GM18907 (cell line): ENCODE measurements at regions not wholly inside any gene's neighbourhood (a gene's known extent, or its start where the extent isn't known, plus 50 kb on each side); places are given as distances from the start of the nearest gene placed in this dataset.
"Not testable (repeated sequence)": the region's sequence is repeated elsewhere in the genome, so short reads cannot be mapped to it uniquely, and the experiment has no call there.

Experiments
- ATAC-seq: cut with Tn5 transposase; IDR thresholded peaks from one replicate; pipeline ENCODE4 v1.9.1; 2021; ENCODE audit warnings: mild to moderate bottlenecking, moderate library complexity; ENCODE audit not compliant: unreplicated experiment

GRCh38 chr16:55015181-55015913, 84.7 kb downstream of the IRX5 start:
- no peak for ATAC-seq

- ATAC-seq, result no peak
These were observed 85.8 kb downstream of the IRX5 start for GRCh38 chr16:55016515-55016914.

- no peak for ATAC-seq
These were observed 86.7 kb downstream of the IRX5 start for GRCh38 chr16:55017321-55017720.

GRCh38 chr16:55018881-55019280, 88.2 kb downstream of the IRX5 start:
- no peak for ATAC-seq

- no peak for ATAC-seq
These were observed 88.9 kb downstream of the IRX5 start for GRCh38 chr16:55019419-55020131.

- no peak for ATAC-seq
These were observed 91.2 kb downstream of the IRX5 start for GRCh38 chr16:55021595-55022475.

- not testable (repeated sequence) for ATAC-seq
These were observed 96.6 kb downstream of the IRX5 start for GRCh38 chr16:55027260-55027659.

- no peak for ATAC-seq
These were observed 98.8 kb downstream of the IRX5 start for GRCh38 chr16:55029509-55029908.

GRCh38 chr16:55030944-55031343, 100.3 kb downstream of the IRX5 start:
- ATAC-seq, result no peak

- ATAC-seq, result no peak
These were observed 100.8 kb downstream of the IRX5 start for GRCh38 chr16:55031481-55031880.

- no peak for ATAC-seq
These were observed 102.8 kb downstream of the IRX5 start for GRCh38 chr16:55033225-55034156.

GRCh38 chr16:55035029-55035428, 104.4 kb downstream of the IRX5 start:
- no peak for ATAC-seq

- no peak for ATAC-seq
These were observed 105.3 kb downstream of the IRX5 start for GRCh38 chr16:55035956-55036355.

- no peak for ATAC-seq
These were observed 105.7 kb downstream of the IRX5 start for GRCh38 chr16:55036371-55036821.

GRCh38 chr16:55037046-55037445, 106.4 kb downstream of the IRX5 start:
- no peak for ATAC-seq

GRCh38 chr16:55037966-55038365, 107.3 kb downstream of the IRX5 start:
- ATAC-seq, result no peak

- no peak for ATAC-seq
These were observed 108.4 kb downstream of the IRX5 start for GRCh38 chr16:55039042-55039441.

- ATAC-seq, result no peak
These were observed 108.8 kb downstream of the IRX5 start for GRCh38 chr16:55039511-55039910.

GRCh38 chr16:55039931-55040330, 109.3 kb downstream of the IRX5 start:
- no peak for ATAC-seq

GRCh38 chr16:55040366-55041086, 109.9 kb downstream of the IRX5 start:
- no peak for ATAC-seq
